ENCODE measurements at regions not wholly inside any gene's neighbourhood (a gene's known extent, or its start where the extent isn't known, plus 50 kb on each side); places are given as distances from the start of the nearest gene placed in this dataset.

GRCh38 chr11:28874706-28875105 is 766.5 kb downstream of the METTL15 start:
- Histone ChIP-seq H3K4me3 (ENCODE audit: low read length) (no peak overlapping the region), H3K4me1 (ENCODE audit: insufficient read depth, low read length) (peaks cover 23% of the 10 kb centered on the region), H4K20me1 (ENCODE audit: low read length) (no peaks in the 10 kb centered on the region), H3K27ac (ENCODE audit: low read length) (no peak overlapping the region), H3K27me3 (ENCODE audit: low read length) (no peaks in the 10 kb centered on the region), H3K9me3 (ENCODE audit: low read length) (no peaks in the 10 kb centered on the region), H3K9ac (ENCODE audit: low read length) (no peak overlapping the region), H2AFZ (ENCODE audit: low read length) (no peak overlapping the region), H3F3A (ENCODE audit: low read length, unreplicated experiment) (no peaks in the 10 kb centered on the region), H3K36me3 (ENCODE audit: low read depth, low read length) (no peaks in the 10 kb centered on the region), H3K4me2 (ENCODE audit: low read length) (no peak overlapping the region), H3K79me2 (ENCODE audit: low read length) (no peaks in the 10 kb centered on the region), H3K9me2 (replicated peaks; ENCODE audit: low read length) (no peaks in the 10 kb centered on the region)
- ATAC-seq (no peak), DNase-seq (peak; percentile 52)
- CTCF ChIA-PET, result no interaction called here
- POLR2A ChIA-PET (ENCODE audit: unreplicated experiment), result no interaction called here
- intact Hi-C loops (cut with micrococcal nuclease), result loop anchor here (5.0 kb wide), 1 partner anchor 117 kb away; no protein-coding TSS in a partner anchor
- no TSS peak for BruUV-seq (replicated peaks)
- TF ChIP-seq EZH2 (IDR thresholded peaks at IDR 0.05; ENCODE audit: low read length, unreplicated experiment), result no peak

- TF ChIP-seq EZH2phosphoT487 (IDR thresholded peaks at IDR 0.05; ENCODE audit: borderline replicate concordance, low read length) (no peak), CTCF (conservative IDR thresholded peaks at IDR 0.05; ENCODE audit: low read depth, low read length) (no peak), EZH2 (IDR thresholded peaks at IDR 0.05; ENCODE audit: low read length, unreplicated experiment) (no peak)
- Histone ChIP-seq H4K20me1 (ENCODE audit: low read length) (no peaks in the 10 kb centered on the region), H3K79me2 (ENCODE audit: low read length) (no peaks in the 10 kb centered on the region), H3K4me2 (ENCODE audit: low read length) (no peak overlapping the region), H3K27ac (ENCODE audit: low read length) (no peak overlapping the region), H3K4me1 (ENCODE audit: insufficient read depth, low read length) (peaks cover 4% of the 10 kb centered on the region; the same call in 1 of the 2 replicates), H3K36me3 (ENCODE audit: low read depth, low read length) (no peaks in the 10 kb centered on the region), H3K9me3 (ENCODE audit: low read length) (no peaks in the 10 kb centered on the region), H3K27me3 (ENCODE audit: low read length) (no peaks in the 10 kb centered on the region), H3F3A (ENCODE audit: low read length, unreplicated experiment) (no peaks in the 10 kb centered on the region), H2AFZ (ENCODE audit: low read length) (no peak overlapping the region), H3K4me3 (ENCODE audit: low read length) (no peak overlapping the region), H3K9me2 (replicated peaks; ENCODE audit: low read length) (no peaks in the 10 kb centered on the region), H3K9ac (ENCODE audit: low read length) (no peak overlapping the region)
- DNase-seq, result no peak
- POLR2A ChIA-PET (ENCODE audit: unreplicated experiment), result interaction anchor here (0.7 kb wide), 1 partner anchor 145 kb away, joined by 5 read pairs; no protein-coding TSS in a partner anchor
- ATAC-seq, result no peak
- no TSS peak for BruUV-seq (replicated peaks)
- intact Hi-C loops (cut with micrococcal nuclease), result no loop called here
- CTCF ChIA-PET, result no interaction called here
Observed at GRCh38 chr11:28871090-28871489, 762.9 kb downstream of the METTL15 start.

GRCh38 chr11:28863422-28863821 is 755.2 kb downstream of the METTL15 start:
- ChIA-PET CTCF (no interaction called here), POLR2A (ENCODE audit: unreplicated experiment) (no interaction called here)
- Histone ChIP-seq H3K9me2 (replicated peaks; ENCODE audit: low read length) (no peaks in the 10 kb centered on the region), H3F3A (ENCODE audit: low read length, unreplicated experiment) (no peaks in the 10 kb centered on the region), H3K9ac (ENCODE audit: low read length) (no peak overlapping the region), H3K4me2 (ENCODE audit: low read length) (no peak overlapping the region), H3K27ac (ENCODE audit: low read length) (no peak overlapping the region), H3K4me3 (ENCODE audit: low read length) (no peak overlapping the region), H3K4me1 (ENCODE audit: insufficient read depth, low read length) (peaks cover 16% of the 10 kb centered on the region), H3K27me3 (ENCODE audit: low read length) (no peaks in the 10 kb centered on the region), H3K36me3 (ENCODE audit: low read depth, low read length) (no peaks in the 10 kb centered on the region), H4K20me1 (ENCODE audit: low read length) (no peaks in the 10 kb centered on the region), H3K9me3 (ENCODE audit: low read length) (no peaks in the 10 kb centered on the region), H3K79me2 (ENCODE audit: low read length) (no peaks in the 10 kb centered on the region), H2AFZ (ENCODE audit: low read length) (no peak overlapping the region)
- intact Hi-C loops (cut with micrococcal nuclease), result no loop called here
- TF ChIP-seq CTCF (conservative IDR thresholded peaks at IDR 0.05; ENCODE audit: low read depth, low read length) (no peak), EZH2phosphoT487 (IDR thresholded peaks at IDR 0.05; ENCODE audit: borderline replicate concordance, low read length) (no peak), EZH2 (IDR thresholded peaks at IDR 0.05; ENCODE audit: low read length, unreplicated experiment) (no peak)
- no TSS peak for BruUV-seq (replicated peaks)
- no peak for DNase-seq
- no peak for ATAC-seq
